PC-9 (cell line): ENCODE measurements at regions not wholly inside any gene's neighbourhood (a gene's known extent, or its start where the extent isn't known, plus 50 kb on each side); places are given as distances from the start of the nearest gene placed in this dataset.

Source experiments
- EZH2 ChIP-seq: fragments of 200-600 bp; sonication (generic); IDR thresholded peaks from 2 replicates; pipeline ENCODE4 v1.8.0; 2017; ENCODE audit warnings: antibody characterized with exemption, low read depth
- TF ChIP-seq, protein P1 (sequence below): fragments of 200-600 bp; sonication (generic); conservative IDR thresholded peaks from 2 replicates; pipeline ENCODE4 v1.6.1; 2017; ENCODE audit warnings: mixed run types, antibody characterized with exemption, mild to moderate bottlenecking, moderate library complexity

- TF ChIP-seq, protein P1, sequence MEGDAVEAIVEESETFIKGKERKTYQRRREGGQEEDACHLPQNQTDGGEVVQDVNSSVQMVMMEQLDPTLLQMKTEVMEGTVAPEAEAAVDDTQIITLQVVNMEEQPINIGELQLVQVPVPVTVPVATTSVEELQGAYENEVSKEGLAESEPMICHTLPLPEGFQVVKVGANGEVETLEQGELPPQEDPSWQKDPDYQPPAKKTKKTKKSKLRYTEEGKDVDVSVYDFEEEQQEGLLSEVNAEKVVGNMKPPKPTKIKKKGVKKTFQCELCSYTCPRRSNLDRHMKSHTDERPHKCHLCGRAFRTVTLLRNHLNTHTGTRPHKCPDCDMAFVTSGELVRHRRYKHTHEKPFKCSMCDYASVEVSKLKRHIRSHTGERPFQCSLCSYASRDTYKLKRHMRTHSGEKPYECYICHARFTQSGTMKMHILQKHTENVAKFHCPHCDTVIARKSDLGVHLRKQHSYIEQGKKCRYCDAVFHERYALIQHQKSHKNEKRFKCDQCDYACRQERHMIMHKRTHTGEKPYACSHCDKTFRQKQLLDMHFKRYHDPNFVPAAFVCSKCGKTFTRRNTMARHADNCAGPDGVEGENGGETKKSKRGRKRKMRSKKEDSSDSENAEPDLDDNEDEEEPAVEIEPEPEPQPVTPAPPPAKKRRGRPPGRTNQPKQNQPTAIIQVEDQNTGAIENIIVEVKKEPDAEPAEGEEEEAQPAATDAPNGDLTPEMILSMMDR = no peak
- TF ChIP-seq EZH2 = no peak
Measured at GRCh38 chr13:65865206-65865605, 1364.9 kb downstream of the PCDH9 start.
